HCT116 (cell line): ENCODE measurements at regions not wholly inside any gene's neighbourhood (a gene's known extent, or its start where the extent isn't known, plus 50 kb on each side); places are given as distances from the start of the nearest gene placed in this dataset.

ENCODE experiments used
- ATAC-seq: fragments of 200-7000 bp; cut with Tn5 transposase; 2 replicates; pipeline ENCODE4 v1.9.1; 2020; ENCODE audit warnings: mild to moderate bottlenecking, moderate library complexity
- BruUV-seq: library from RNA; stranded (reverse); fragments of 400-500 nt; replicated peaks from 2 replicates; lab custom pipeline; 2021; lab: Mats Ljungman, UMichigan
- CTCF ChIA-PET: fragments of 300-600 bp; sonication (Branson Sonifier 250); formaldehyde crosslinking; loops from one replicate; lab custom pipeline; 2021; ENCODE audit warnings: antibody characterized with exemption; lab: Charles Lee
- POLR2A ChIA-PET: fragments of 300-600, 350-600 bp; sonication (Branson Sonifier 250); formaldehyde crosslinking; loops from one replicate; lab custom pipeline; 2021; ENCODE audit warnings: antibody characterized with exemption; lab: Charles Lee
- RAD21 ChIA-PET, 2 experiments: fragments of 300-600 bp; sonication (Branson Sonifier 250); formaldehyde crosslinking; loops; one replicate each; lab custom pipeline; 2023; ENCODE audit warnings: low total read pairs in 2 of 2; ENCODE audit not compliant: uncharacterized antibody in 2 of 2, unreplicated experiment in 2 of 2, low non-redundant PET in 1 of 2; lab: Charles Lee
- DNase-seq: peaks from one replicate; pipeline ENCODE4 v3.0.0-alpha.2; 2010; ENCODE audit warnings: low read depth, low spot score
- H2AFZ ChIP-seq: fragments of 200-600 bp; shearing (Covaris generic), sonication (generic); 2 replicates; pipeline ENCODE4 v1.6.1; 2017; ENCODE audit warnings: low read depth, mixed run types, mixed read lengths, antibody characterized with exemption, low read length; ENCODE audit not compliant: poor library complexity, severe bottlenecking
- H3K27ac ChIP-seq: 2 replicates; pipeline ENCODE4 v1.5.1; 2012; ENCODE audit warnings: low read depth, low read length
- H3K27me3 ChIP-seq: fragments of 200-600 bp; sonication (generic); 2 replicates; pipeline ENCODE4 v1.6.1; 2016; ENCODE audit warnings: mixed run types, low read length, mixed read lengths; ENCODE audit not compliant: insufficient read depth
- H3K36me3 ChIP-seq, 2 experiments: fragments of 200-500 bp in 1 of 2; fragments of 200-600 bp in 1 of 2; sonication (Bioruptor generic) in 1 of 2; sonication (generic) in 1 of 2; 2 replicates each; pipeline versions ENCODE4 v1.5.1 to v1.6.1; 2014 to 2016; ENCODE audit warnings: low read length in 2 of 2, inconsistent platforms in 1 of 2, mixed read lengths in 1 of 2, mixed run types in 1 of 2; ENCODE audit not compliant: insufficient read depth in 2 of 2, control insufficient read depth in 1 of 2
- H3K4me1 ChIP-seq, 2 experiments: fragments of 200-600 bp in 1 of 2; sonication (generic) in 1 of 2; 2 replicates each; pipeline versions ENCODE4 v1.5.1 to v1.6.1; 2012 to 2017; ENCODE audit warnings: low read length in 2 of 2, inconsistent platforms in 1 of 2, mild to moderate bottlenecking in 1 of 2, mixed read lengths in 1 of 2, mixed run types in 1 of 2, moderate library complexity in 1 of 2; ENCODE audit not compliant: insufficient read depth in 2 of 2, control insufficient read depth in 1 of 2
- H3K4me2 ChIP-seq: fragments of 200-600 bp; sonication (generic); 2 replicates; pipeline ENCODE4 v1.6.1; 2017; ENCODE audit warnings: mixed run types, low read length, mixed read lengths
- H3K4me3 ChIP-seq, 2 experiments: fragments of 200-600 bp in 1 of 2; sonication (generic) in 1 of 2; replicated peaks in 1 of 2; 2 replicates each; pipeline ENCODE4 v1.5.1; 2011 to 2016; ENCODE audit warnings: low read length in 2 of 2, control low read depth in 1 of 2, low read depth in 1 of 2, mild to moderate bottlenecking in 1 of 2, mixed read lengths in 1 of 2, mixed run types in 1 of 2
- H3K79me2 ChIP-seq: fragments of 200-600 bp; sonication (generic); 2 replicates; pipeline ENCODE4 v1.6.1; 2017; ENCODE audit warnings: mild to moderate bottlenecking, mixed run types, low read length, moderate library complexity, mixed read lengths; ENCODE audit not compliant: insufficient read depth
- H3K9ac ChIP-seq: fragments of 200-600 bp; sonication (generic); 2 replicates; pipeline ENCODE4 v1.6.1; 2016; ENCODE audit warnings: low read length, mixed read lengths
- H3K9me2 ChIP-seq: fragments of 200-600 bp; sonication (generic), shearing (Covaris generic); 2 replicates; pipeline ENCODE4 v1.6.1; 2017; ENCODE audit warnings: mixed run types, mild to moderate bottlenecking, moderate library complexity; ENCODE audit not compliant: insufficient read depth
- H3K9me3 ChIP-seq, 2 experiments: fragments of 200-500 bp in 1 of 2; fragments of 200-600 bp in 1 of 2; sonication (Bioruptor generic) in 1 of 2; sonication (generic) in 1 of 2; 2 replicates each; pipeline ENCODE4 v1.6.1; 2014 to 2017; ENCODE audit warnings: low read length in 2 of 2, mixed read lengths in 2 of 2, inconsistent platforms in 1 of 2, low read depth in 1 of 2, mild to moderate bottlenecking in 1 of 2, mixed run types in 1 of 2, moderate library complexity in 1 of 2; ENCODE audit not compliant: control insufficient read depth in 1 of 2, insufficient read depth in 1 of 2
- H4K20me1 ChIP-seq: fragments of 200-600 bp; sonication (generic), shearing (Covaris generic); 2 replicates; pipeline ENCODE4 v1.6.1; 2017; ENCODE audit warnings: mixed run types, mild to moderate bottlenecking, moderate library complexity; ENCODE audit not compliant: insufficient read depth
- CEBPB ChIP-seq: IDR thresholded peaks from 2 replicates; pipeline ENCODE4 v1.6.1; 2012; ENCODE audit warnings: low read depth
- CTCF ChIP-seq, 3 experiments: fragments of 200-600 bp in 1 of 3; sonication (generic) in 1 of 3; IDR thresholded peaks in 2 of 3; conservative IDR thresholded peaks in 1 of 3; 2 replicates each; pipeline ENCODE4 v1.5.1; 2012 to 2017; ENCODE audit warnings: low read depth in 2 of 3, low read length in 2 of 3, antibody characterized with exemption in 1 of 3, borderline replicate concordance in 1 of 3, control low read depth in 1 of 3, mild to moderate bottlenecking in 1 of 3, mixed read lengths in 1 of 3, mixed run types in 1 of 3, moderate library complexity in 1 of 3; ENCODE audit not compliant: insufficient read depth in 1 of 3
- EGR1 ChIP-seq: IDR thresholded peaks from 2 replicates; pipeline ENCODE4 v1.6.1; 2012; ENCODE audit warnings: low read depth
- EZH2 ChIP-seq: fragments of 200-600 bp; sonication (generic); IDR thresholded peaks from 2 replicates; pipeline ENCODE4 v1.6.1; 2017; ENCODE audit warnings: antibody characterized with exemption, mixed run types
- JUND ChIP-seq: IDR thresholded peaks from 2 replicates; pipeline ENCODE4 v1.6.1; 2012
- MAX ChIP-seq: IDR thresholded peaks from 2 replicates; pipeline ENCODE4 v1.6.1; 2012
- POLR2A ChIP-seq: IDR thresholded peaks from 2 replicates; pipeline ENCODE4 v1.7.0; 2011; ENCODE audit warnings: borderline replicate concordance; ENCODE audit not compliant: insufficient read depth, insufficient read length; ENCODE audit errors: extremely low read depth
- POLR2AphosphoS5 ChIP-seq: IDR thresholded peaks from 2 replicates; pipeline ENCODE4 v1.6.1; 2011; ENCODE audit warnings: mild to moderate bottlenecking, low read depth, low read length, moderate library complexity
- RAD21 ChIP-seq: IDR thresholded peaks from 2 replicates; pipeline ENCODE4 v1.6.1; 2012; ENCODE audit warnings: low read depth, mild to moderate bottlenecking
- REST ChIP-seq: IDR thresholded peaks from 2 replicates; pipeline ENCODE4 v1.6.1; 2012; ENCODE audit warnings: low read depth
- SIN3A ChIP-seq: IDR thresholded peaks from 2 replicates; pipeline ENCODE4 v1.6.1; 2012; ENCODE audit warnings: low read depth
- SRF ChIP-seq: IDR thresholded peaks from 2 replicates; pipeline ENCODE4 v1.6.1; 2012; ENCODE audit warnings: low read depth
- TCF7L2 ChIP-seq: IDR thresholded peaks from 2 replicates; pipeline ENCODE4 v1.7.0; 2011; ENCODE audit warnings: borderline replicate concordance, inconsistent platforms; ENCODE audit not compliant: insufficient read depth, insufficient read length; ENCODE audit errors: extremely low read depth
- YY1 ChIP-seq: IDR thresholded peaks from 2 replicates; pipeline ENCODE4 v1.6.1; 2011; ENCODE audit warnings: low read length, low read depth, moderate library complexity, mild to moderate bottlenecking; ENCODE audit not compliant: insufficient replicate concordance; ENCODE audit errors: extremely low read depth
- ZFX ChIP-seq: fragments of 450-650 bp; IDR thresholded peaks from 2 replicates; pipeline ENCODE4 v1.6.1; 2017
- ZNF274 ChIP-seq: fragments of 200-500 bp; sonication (Bioruptor generic); IDR thresholded peaks from 2 replicates; pipeline ENCODE4 v1.6.1; 2014; ENCODE audit warnings: mild to moderate bottlenecking, low read depth, low read length, inconsistent platforms
- intact Hi-C: fragments of 100-400 bp; cut with micrococcal nuclease; formaldehyde crosslinking; loops from 2 replicates; pipeline ENCODE4 v1.10.0; 2022

- no TSS peak for BruUV-seq
- RAD21 ChIA-PET: no interaction called here
- CTCF ChIA-PET: no interaction called here
- TF ChIP-seq ZFX (no peak), SRF (no peak), EGR1 (no peak), JUND (no peak), CTCF (IDR thresholded peaks at IDR 0.05 in 2 of 3, conservative IDR thresholded peaks at IDR 0.05 in 1 of 3; ENCODE audit: borderline replicate concordance in 1 of 3, insufficient read depth in 1 of 3, low read depth in 2 of 3, low read length in 2 of 3) (no peak), CEBPB (no peak), RAD21 (no peak), TCF7L2 (no peak), ZNF274 (no peak), MAX (no peak), YY1 (no peak), POLR2A (no peak), SIN3A (no peak), EZH2 (no peak), REST (no peak), POLR2AphosphoS5 (no peak)
- no peaks in the 10 kb centered on the region for H3K79me2 ChIP-seq
- no peaks in the 10 kb centered on the region for H3K27me3 ChIP-seq
- no peaks in the 10 kb centered on the region for H3K9me2 ChIP-seq
- H3K4me2 ChIP-seq: 0 out of 2 replicates have a peak overlapping the region, but pooled peaks have one; percentile 61
- peaks cover 26 to 39% of the 10 kb centered on the region in 2 experiments for H3K4me1 ChIP-seq
- H3K9ac ChIP-seq: no peak overlapping the region
- no peak for DNase-seq
- POLR2A ChIA-PET: no interaction called here
- H2AFZ ChIP-seq: no peak overlapping the region
- no peak overlapping the region for H3K27ac ChIP-seq
- intact Hi-C loops: loop anchor here (10.0 kb wide), 1 partner anchor 344 kb away; no protein-coding TSS in a partner anchor
- H3K36me3 ChIP-seq: no peaks in the 10 kb centered on the region
- H3K9me3 ChIP-seq: 0 out of 4 replicates have a peak, but pooled peaks cover 0 to 6% of the 10 kb centered on the region in 2 experiments
- no peak for ATAC-seq
- H3K4me3 ChIP-seq: no peak overlapping the region
- no peaks in the 10 kb centered on the region for H4K20me1 ChIP-seq
Observed at GRCh38 chr13:40409278-40409677, 257.2 kb downstream of the FOXO1 start.
